DMS 273 (cell line): ENCODE measurements at regions not wholly inside any gene's neighbourhood (a gene's known extent, or its start where the extent isn't known, plus 50 kb on each side); places are given as distances from the start of the nearest gene placed in this dataset.
"Not testable (repeated sequence)": the region's sequence is repeated elsewhere in the genome, so short reads cannot be mapped to it uniquely, and the experiment has no call there.

Experiments
- DNase-seq: peaks from one replicate; lab custom pipeline; 2025; ENCODE audit not compliant: unreplicated experiment; lab: John Stamatoyannopoulos, UW

GRCh38 chrX:127207326-127207725, 387.8 kb downstream of the PRR32 start:
- no peak for DNase-seq

- DNase-seq: not testable (repeated sequence)
Observed at GRCh38 chrX:127221821-127222220, 402.3 kb downstream of the PRR32 start.

- DNase-seq: no peak
Observed at GRCh38 chrX:127243654-127244053, 424.1 kb downstream of the PRR32 start.

- no peak for DNase-seq
Observed at GRCh38 chrX:127259742-127260141, 440.2 kb downstream of the PRR32 start.

GRCh38 chrX:127276326-127276725, 456.8 kb downstream of the PRR32 start:
- DNase-seq: no peak

- no peak for DNase-seq
Observed at GRCh38 chrX:127300511-127300910, 481.0 kb downstream of the PRR32 start.

- no peak for DNase-seq
Observed at GRCh38 chrX:127302841-127303240, 483.3 kb downstream of the PRR32 start.

GRCh38 chrX:127305013-127305412, 485.5 kb downstream of the PRR32 start:
- DNase-seq: no peak

- DNase-seq: no peak
Observed at GRCh38 chrX:127306262-127306661, 486.7 kb downstream of the PRR32 start.

- DNase-seq: no peak
Observed at GRCh38 chrX:127313635-127314034, 494.1 kb downstream of the PRR32 start.

- DNase-seq: no peak
Observed at GRCh38 chrX:127317159-127317558, 497.6 kb downstream of the PRR32 start.

- DNase-seq: no peak
Observed at GRCh38 chrX:127324128-127324527, 504.6 kb downstream of the PRR32 start.
